T-helper 22 cell (primary cell): ENCODE measurements at regions not wholly inside any gene's neighbourhood (a gene's known extent, or its start where the extent isn't known, plus 50 kb on each side); places are given as distances from the start of the nearest gene placed in this dataset.
"Not testable (repeated sequence)": the region's sequence is repeated elsewhere in the genome, so short reads cannot be mapped to it uniquely, and the experiment has no call there.

Source experiments
- DNase-seq: peaks from one replicate; pipeline ENCODE4 v3.0.0-alpha.2; 2020; ENCODE audit warnings: low read depth

- no peak for DNase-seq
Observed at GRCh38 chr5:56732121-56732520, 83.2 kb upstream of the MAP3K1 start.

- not testable (repeated sequence) for DNase-seq
Observed at GRCh38 chr5:56731473-56731872, 83.9 kb upstream of the MAP3K1 start.

DNA sequence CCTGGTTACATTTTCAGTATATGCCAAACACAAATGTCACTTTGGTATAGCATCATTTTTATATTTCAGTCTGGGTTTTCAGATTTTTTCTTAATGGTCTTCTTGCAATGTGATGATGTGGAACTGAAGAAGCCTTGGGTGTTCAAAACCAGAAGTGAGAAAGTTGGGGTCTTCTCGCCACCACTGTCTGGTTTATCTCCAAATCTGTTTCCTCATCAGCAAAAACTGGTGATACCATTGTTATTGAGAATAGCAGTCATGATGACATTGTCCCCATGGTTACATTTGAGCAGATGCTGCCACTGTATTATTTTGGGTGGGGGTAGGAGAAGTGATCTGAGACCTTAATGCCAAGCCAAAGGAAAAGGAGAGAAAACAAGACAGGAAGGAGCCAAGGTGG is 85.9 kb upstream of the MAP3K1 start:
- no peak for DNase-seq

- DNase-seq: no peak
Observed at GRCh38 chr5:56725711-56726411, 89.5 kb upstream of the MAP3K1 start.

DNA sequence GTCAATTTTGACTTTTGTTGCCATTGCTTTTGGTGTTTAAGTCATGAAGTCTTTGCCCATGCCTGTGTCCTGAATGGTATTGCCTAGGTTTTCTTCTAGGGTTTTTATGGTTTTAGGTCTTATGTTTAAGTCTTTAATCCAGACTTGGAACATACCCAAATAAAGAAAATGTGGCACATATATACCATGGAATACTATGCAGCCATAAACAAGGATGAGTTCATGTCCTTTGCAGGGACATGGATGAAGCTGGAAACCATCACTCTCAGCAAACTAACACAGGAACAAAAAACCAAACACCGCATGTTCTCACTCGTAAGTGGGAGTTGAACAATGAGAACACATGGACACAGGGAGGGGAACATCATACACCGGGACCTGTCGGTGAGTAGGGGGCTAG is 90.5 kb upstream of the MAP3K1 start:
- not testable (repeated sequence) for DNase-seq

GRCh38 chr5:56722317-56722716 is 93.0 kb upstream of the MAP3K1 start:
- no peak for DNase-seq

DNA sequence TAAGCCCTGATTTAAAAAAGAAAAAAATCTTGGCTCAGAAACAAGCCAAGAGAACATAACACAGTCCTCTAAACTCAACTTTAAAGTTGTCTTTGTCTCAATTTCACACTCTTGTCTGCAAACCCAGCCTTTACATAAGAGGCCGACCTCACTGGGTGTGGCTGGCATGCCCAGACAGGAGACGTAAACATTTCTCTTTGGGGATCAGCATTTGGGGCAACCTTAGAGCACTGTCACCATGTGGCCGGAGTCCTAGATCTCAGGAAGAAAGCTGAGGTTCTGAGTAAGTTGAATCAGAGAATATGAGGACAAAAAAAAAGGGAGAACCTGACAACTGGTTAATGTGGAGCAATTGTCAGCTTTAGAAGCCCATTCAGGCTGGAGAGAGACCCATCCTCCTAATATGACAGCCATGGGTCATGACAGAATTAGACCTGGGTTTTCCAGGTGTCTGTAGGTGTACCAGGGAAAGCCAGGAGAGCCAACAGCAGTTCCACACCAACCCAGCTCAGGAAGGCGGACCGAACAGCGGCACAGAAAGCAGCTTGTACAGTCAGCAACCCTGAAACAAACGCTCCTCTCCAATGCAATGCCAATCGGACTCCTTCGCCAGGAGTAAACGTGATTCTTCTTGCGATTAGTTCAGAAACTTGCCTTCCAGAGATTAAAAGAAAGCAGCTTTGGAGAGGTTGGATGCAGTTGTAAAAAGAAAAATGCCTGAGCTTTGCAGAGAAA is 97.9 kb upstream of the MAP3K1 start:
- DNase-seq: no peak

DNA sequence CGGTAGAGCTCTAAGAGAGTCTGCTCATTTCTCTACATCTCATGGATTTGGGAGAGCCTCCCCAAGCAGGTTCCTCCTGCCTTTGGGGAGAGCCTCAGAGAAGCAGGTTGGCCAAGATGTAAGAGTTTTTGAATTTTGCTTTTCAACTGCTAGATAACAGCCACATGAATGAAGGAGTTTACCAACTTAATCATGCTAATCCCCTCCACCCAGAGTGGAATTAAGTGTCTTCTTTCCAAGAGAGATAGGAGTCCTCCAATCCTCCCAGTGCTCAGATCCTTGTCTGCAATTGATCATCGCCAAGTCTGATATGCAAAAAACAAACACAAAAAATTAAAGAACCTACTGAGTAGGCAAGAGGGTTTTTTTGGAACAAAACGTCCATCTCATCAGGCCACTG is 99.4 kb upstream of the MAP3K1 start:
- no peak for DNase-seq

DNA sequence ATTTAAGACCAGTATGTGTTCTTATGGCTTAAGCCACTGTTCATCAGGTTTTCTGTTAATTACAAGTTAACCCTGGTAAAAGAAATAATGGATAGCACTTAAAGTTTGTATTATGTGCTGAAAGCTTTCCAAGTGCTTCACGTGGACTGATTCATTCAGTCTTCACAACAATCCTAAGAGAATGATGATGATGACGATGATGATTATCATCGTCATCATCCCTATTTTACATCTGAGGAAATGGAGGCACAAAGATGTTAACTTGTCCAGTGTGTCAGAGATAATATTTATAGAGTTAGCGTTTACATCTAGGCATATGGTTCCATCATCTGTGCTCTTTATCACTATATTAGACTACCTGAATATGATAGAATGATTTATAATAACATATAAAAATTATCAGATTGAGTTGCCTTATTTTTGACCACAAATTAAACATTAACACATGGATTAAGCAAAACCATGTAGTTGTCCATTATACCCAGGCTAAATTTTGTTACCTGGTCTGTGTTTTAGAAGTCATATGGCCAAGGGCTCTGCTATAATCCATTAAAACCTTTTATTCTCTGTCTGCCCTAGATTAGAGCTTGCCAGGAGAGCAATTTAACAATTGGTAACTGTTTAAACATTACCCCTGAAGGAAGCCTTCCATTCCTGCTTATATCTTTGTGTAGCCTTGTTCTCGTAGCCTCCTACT is 102.3 kb upstream of the MAP3K1 start:
- no peak for DNase-seq

GRCh38 chr5:56710826-56711590 is 104.3 kb upstream of the MAP3K1 start:
- no peak for DNase-seq

DNA sequence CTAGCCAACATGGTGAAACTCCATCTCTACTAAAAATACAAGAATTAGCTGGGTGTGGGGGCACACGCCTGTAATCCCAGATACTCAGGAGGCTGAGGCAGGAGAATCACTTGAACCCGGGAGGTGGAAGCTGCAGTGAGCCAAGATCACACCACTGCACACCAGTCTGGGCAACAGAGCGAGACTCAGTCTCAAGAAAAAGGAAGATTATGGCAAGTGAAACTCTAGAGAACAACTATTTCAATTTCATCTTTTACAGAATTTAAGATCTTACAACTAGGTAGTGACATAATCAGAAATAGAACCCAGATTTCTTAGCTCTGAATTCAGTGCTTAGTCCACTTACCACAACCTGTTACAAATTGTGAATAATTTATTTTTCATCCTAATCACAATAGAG is 108.8 kb upstream of the MAP3K1 start:
- no peak for DNase-seq

DNA sequence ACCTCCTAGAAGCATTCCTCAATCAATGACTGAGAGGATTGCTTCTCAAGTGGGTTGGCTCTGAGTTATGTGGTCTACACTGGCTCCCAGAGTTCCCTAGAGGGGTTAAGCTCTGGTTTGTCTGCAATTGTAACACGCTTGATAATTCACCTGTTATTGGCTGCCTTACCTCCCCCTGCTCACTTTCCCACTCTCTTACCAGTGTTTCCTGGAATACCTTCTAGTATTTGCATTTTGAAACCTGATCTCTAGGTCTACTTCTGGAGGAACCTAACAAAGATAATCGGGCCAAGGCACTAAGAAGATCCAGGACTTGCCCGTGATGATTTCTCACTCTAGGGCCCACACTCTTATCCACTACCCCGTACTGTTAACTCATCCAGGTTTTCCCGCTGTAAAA is 110.1 kb upstream of the MAP3K1 start:
- DNase-seq: no peak

- DNase-seq: no peak
Observed at GRCh38 chr5:56703952-56704351, 111.4 kb upstream of the MAP3K1 start.

DNA sequence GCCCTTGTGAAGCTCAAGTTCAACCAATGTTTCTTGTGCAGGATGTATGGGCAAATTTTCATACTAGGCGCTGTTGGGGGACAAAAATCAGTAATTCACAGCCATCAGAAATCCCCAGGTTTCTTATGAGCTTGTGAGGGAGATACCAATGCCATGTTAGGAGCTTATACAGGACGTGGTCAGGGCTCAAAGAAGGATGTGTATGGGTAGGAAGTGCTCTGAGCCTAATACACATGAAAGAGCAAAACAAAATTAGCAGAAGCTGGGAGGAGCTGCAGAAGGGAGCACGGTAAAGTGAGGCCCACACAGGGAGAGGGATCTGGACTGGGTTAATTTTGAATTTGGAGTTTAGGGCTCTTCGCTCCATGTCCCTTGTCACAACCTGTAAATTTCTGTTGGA is 114.6 kb upstream of the MAP3K1 start:
- no peak for DNase-seq

GRCh38 chr5:56699538-56699937 is 115.8 kb upstream of the MAP3K1 start:
- no peak for DNase-seq

DNA sequence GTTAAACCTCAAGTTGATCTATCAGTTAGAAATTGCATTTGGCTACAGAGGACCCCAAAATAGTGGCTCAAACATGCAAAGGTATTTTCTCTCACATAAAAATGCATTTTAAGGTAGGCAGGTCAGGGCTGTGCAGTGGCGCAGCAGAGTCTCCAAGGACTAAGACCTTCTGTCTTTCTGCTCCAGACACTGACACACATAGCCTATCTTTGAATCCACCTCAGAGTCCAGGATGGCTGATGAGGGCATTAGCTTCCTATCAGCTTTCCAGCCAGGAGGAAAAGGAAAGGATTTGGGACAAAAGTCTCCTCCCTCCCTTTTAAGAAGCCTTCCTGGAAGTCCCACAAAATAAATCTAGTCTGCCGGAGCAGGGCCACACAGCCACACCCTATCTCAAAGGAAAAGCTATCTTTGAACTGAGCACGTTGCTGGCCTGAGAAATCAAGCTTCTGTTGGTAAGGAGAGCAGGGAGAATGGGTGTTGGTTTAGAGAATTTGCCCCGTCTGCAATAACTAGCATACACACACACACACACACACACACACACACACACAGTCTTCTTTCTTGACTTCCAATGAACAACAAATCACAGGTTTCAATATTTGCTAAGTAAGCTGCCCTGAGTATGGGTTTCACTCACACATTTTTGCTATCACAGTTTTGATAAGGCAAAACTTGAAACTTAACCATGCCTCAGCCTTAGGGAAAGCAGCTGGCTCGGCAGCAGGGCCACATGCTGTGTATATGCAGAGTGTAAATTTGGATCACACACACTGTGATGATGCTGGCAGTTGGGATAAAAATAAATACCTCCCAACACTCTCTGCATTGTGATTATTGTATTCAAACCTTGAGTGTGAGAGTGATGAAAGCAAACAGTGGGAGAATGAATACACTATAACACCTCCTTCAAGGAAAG is 116.6 kb upstream of the MAP3K1 start:
- DNase-seq: no peak

- no peak for DNase-seq
Observed at GRCh38 chr5:56696900-56697299, 118.4 kb upstream of the MAP3K1 start.

GRCh38 chr5:56693220-56693579 is 122.1 kb upstream of the MAP3K1 start:
- DNase-seq: no peak

- no peak for DNase-seq
Observed at GRCh38 chr5:56692359-56693219, 122.8 kb upstream of the MAP3K1 start.

DNA sequence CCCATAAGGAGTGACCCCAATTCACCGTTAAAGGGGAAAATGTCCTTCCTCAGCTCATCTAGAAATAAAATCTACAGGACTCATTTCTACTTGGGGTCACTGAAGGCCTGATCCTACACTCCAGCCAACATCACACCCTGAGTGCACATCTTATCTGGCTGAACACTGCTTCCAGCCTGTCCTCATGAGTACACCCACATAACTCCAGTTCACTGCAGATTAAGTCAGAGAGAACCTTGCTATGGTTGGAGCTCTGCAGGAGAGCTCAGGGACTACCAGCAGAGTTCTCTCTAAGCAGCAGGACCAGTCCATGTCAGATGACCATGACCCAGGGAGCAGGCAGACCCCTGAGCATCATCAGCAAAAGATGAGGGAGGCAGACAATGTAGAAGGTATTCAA is 126.9 kb upstream of the MAP3K1 start:
- no peak for DNase-seq
